Neutrophil (primary cell): ENCODE measurements at regions not wholly inside any gene's neighbourhood (a gene's known extent, or its start where the extent isn't known, plus 50 kb on each side); places are given as distances from the start of the nearest gene placed in this dataset.

Experiments
- H3K27ac ChIP-seq: fragments of 200-600 bp; sonication (generic); 2 replicates; pipeline ENCODE4 v1.5.1; 2016; ENCODE audit warnings: mild to moderate bottlenecking, moderate library complexity
- H3K27me3 ChIP-seq: fragments of 200-600 bp; sonication (generic); 2 replicates; pipeline ENCODE4 v1.6.0; 2016; ENCODE audit warnings: mild to moderate bottlenecking
- H3K36me3 ChIP-seq: fragments of 200-600 bp; sonication (generic); 2 replicates; pipeline ENCODE4 v1.5.1; 2017
- H3K4me1 ChIP-seq, 2 experiments: fragments of 200-600 bp in 1 of 2; sonication (generic) in 1 of 2; 1 replicate in 1 of 2; 2 replicates in 1 of 2; pipeline versions ENCODE4 v1.5.1 to v1.6.1; 2013 to 2016; ENCODE audit warnings: low read depth in 1 of 2, low read length in 1 of 2, mild to moderate bottlenecking in 1 of 2, moderate library complexity in 1 of 2; ENCODE audit not compliant: control insufficient read depth in 1 of 2, insufficient read depth in 1 of 2
- H3K4me3 ChIP-seq, 2 experiments: fragments of 200-600 bp in 1 of 2; sonication (generic) in 1 of 2; 1 replicate in 1 of 2; 2 replicates in 1 of 2; pipeline ENCODE4 v1.5.1; 2013 to 2016; ENCODE audit warnings: low read depth in 1 of 2, low read length in 1 of 2, mild to moderate bottlenecking in 1 of 2, moderate library complexity in 1 of 2
- H3K9me3 ChIP-seq: fragments of 200-600 bp; sonication (generic); 2 replicates; pipeline ENCODE4 v1.5.1; 2016
- TF ChIP-seq, protein P1 (sequence below): fragments of 200-600 bp; sonication (generic); IDR thresholded peaks from 2 replicates; pipeline ENCODE4 v1.5.1; 2016; ENCODE audit warnings: antibody characterized with exemption

DNA sequence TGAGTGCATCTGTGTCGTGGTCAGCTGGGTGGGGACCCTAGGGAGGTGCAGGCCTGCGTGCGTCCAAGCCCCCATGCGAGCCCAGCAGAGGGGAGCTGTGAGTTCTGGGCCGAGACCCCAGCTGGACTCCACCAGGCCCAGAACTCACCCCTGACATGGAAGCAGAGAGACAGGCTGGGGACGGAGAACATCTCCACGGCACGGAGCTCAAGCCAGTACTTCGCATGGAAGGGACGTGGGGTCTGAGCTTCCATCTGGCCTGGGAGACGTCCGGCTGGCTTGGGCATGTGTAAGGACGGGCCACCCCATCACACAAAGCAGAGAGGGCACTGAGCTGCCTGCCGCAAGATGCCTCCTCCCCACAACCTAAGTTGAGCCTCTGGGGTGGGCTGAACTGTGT is 422.4 kb downstream of the CTTN start:
- Histone ChIP-seq H3K27ac (no peak overlapping the region), H3K27me3 (peaks cover 24% of the 10 kb centered on the region), H3K4me3 (no peak overlapping the region), H3K9me3 (no peaks in the 10 kb centered on the region), H3K4me1 (no peaks in the 10 kb centered on the region), H3K36me3 (no peaks in the 10 kb centered on the region)
- TF ChIP-seq, protein P1, sequence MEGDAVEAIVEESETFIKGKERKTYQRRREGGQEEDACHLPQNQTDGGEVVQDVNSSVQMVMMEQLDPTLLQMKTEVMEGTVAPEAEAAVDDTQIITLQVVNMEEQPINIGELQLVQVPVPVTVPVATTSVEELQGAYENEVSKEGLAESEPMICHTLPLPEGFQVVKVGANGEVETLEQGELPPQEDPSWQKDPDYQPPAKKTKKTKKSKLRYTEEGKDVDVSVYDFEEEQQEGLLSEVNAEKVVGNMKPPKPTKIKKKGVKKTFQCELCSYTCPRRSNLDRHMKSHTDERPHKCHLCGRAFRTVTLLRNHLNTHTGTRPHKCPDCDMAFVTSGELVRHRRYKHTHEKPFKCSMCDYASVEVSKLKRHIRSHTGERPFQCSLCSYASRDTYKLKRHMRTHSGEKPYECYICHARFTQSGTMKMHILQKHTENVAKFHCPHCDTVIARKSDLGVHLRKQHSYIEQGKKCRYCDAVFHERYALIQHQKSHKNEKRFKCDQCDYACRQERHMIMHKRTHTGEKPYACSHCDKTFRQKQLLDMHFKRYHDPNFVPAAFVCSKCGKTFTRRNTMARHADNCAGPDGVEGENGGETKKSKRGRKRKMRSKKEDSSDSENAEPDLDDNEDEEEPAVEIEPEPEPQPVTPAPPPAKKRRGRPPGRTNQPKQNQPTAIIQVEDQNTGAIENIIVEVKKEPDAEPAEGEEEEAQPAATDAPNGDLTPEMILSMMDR: no peak

- TF ChIP-seq, protein P1: no peak
- H3K4me1 ChIP-seq: no peaks in the 10 kb centered on the region
- H3K36me3 ChIP-seq: no peaks in the 10 kb centered on the region
- H3K4me3 ChIP-seq: no peak overlapping the region
- H3K9me3 ChIP-seq: no peaks in the 10 kb centered on the region
- H3K27ac ChIP-seq: no peak overlapping the region
- H3K27me3 ChIP-seq: peaks cover 55% of the 10 kb centered on the region
These were observed 425.4 kb downstream of the CTTN start for GRCh38 chr11:70823771-70824170.

GRCh38 chr11:70824605-70825245 is 426.4 kb downstream of the CTTN start:
- TF ChIP-seq, protein P1: no peak
- H3K4me1 ChIP-seq: no peaks in the 10 kb centered on the region
- H3K27me3 ChIP-seq: peaks cover 61% of the 10 kb centered on the region
- H3K36me3 ChIP-seq: no peaks in the 10 kb centered on the region
- no peaks in the 10 kb centered on the region for H3K9me3 ChIP-seq
- H3K27ac ChIP-seq: no peak overlapping the region
- no peak overlapping the region for H3K4me3 ChIP-seq

DNA sequence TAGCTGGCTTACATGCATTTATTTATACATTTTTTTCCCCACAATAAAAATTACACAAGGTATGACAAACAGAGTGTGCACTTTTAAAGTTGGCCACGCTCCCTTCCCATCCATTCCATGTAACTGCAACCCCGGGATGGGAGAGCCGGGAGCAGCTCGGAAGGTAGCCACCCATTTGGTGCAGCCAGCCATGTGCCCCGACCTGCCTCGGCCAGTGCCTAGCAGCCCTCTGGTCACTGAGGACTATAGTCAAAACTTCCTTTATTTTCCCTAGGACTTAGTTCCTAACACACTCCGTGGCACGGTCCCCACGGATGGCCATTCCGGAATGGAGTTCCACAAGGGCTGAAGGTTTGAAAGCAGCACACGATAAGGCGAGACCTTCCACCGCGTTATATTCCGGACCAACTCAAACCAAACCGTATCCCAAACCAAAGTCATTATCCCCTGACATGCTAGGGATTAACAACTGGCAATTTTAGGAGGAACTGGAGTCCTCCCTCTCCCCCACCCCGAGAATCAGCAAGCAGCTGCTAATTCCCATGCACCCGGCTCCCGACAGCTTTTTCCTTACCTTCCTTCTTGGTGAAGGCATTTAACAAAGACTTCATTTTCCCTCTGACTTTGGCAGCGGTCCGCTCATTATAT is 426.4 kb downstream of the SHANK2 start:
- Histone ChIP-seq H3K9me3 (no peaks in the 10 kb centered on the region), H3K27me3 (peaks cover 72% of the 10 kb centered on the region), H3K36me3 (no peaks in the 10 kb centered on the region), H3K4me3 (no peak overlapping the region), H3K27ac (no peak overlapping the region), H3K4me1 (no peaks in the 10 kb centered on the region)
- TF ChIP-seq, protein P1: no peak

DNA sequence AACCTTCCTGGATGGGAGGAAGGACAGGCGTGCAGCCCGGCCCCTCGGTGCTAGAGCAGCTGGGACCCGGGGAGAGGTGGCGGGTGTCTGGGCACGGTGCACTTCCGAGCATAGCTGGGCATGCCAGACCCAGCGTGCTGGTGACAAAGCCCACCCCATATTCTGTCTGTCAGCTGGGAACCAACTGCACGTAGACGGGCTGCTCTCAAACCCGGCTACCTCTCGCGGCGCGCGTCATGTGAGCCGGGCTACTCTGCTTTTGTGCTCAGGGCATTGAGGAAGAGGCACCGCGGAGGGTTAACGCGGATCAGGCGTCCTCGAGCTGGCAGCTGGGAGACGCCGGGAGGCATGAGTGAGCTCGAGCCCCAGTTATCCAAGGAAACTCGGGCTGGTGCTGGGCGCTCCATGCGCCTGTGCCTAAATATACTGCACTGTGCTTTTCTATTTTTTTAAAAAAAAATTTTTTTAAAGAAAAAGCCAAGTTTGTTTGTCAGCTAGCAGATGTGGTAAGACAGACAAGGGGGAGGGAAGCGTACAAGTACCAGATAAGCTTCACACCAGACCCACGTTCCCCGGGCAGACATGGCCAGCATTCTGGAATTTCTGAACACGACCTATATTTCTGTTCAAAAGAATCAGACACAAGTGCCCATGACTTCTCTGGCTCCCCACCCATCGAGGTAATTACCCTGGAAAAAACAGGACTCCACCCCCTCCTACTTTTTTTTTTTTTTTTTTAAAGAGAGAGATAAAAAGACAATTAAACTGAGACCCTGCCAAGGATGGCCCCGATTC is 425.6 kb downstream of the SHANK2 start:
- TF ChIP-seq, protein P1: no peak
- Histone ChIP-seq H3K27me3 (peaks cover 72% of the 10 kb centered on the region), H3K4me1 (no peaks in the 10 kb centered on the region), H3K36me3 (no peaks in the 10 kb centered on the region), H3K4me3 (no peak overlapping the region), H3K9me3 (no peaks in the 10 kb centered on the region), H3K27ac (no peak overlapping the region)
